Stimulated activated effector memory CD8-positive, alpha-beta T cell treated with anti-CD3 and anti-CD28 coated beads, Interleukin-12 subunit alpha, Interleukin-12 subunit beta, amount 100 ng/mL, for 72 hours (primary cell): ENCODE measurements at regions not wholly inside any gene's neighbourhood (a gene's known extent, or its start where the extent isn't known, plus 50 kb on each side); places are given as distances from the start of the nearest gene placed in this dataset.
"Not testable (repeated sequence)": the region's sequence is repeated elsewhere in the genome, so short reads cannot be mapped to it uniquely, and the experiment has no call there.

Source experiments
- ATAC-seq: fragments of 150-1000 bp; cut with Tn5 transposase; 2 replicates; pipeline ENCODE4 v1.10.0; 2021
- DNase-seq, 2 donors: peaks; one replicate each; pipeline ENCODE4 v3.0.0; 2021 to 2022; ENCODE audit warnings: low spot score in 2 of 2
- H3K27ac Mint-ChIP-seq: one replicate; pipeline ENCODE4 v1.8.0; 2022; ENCODE audit warnings: mild to moderate bottlenecking, mixed read lengths
- H3K36me3 Mint-ChIP-seq: one replicate; pipeline ENCODE4 v1.8.0; 2022; ENCODE audit warnings: mild to moderate bottlenecking, mixed read lengths
- H3K4me1 Mint-ChIP-seq: one replicate; pipeline ENCODE4 v1.8.0; 2022; ENCODE audit warnings: mixed read lengths
- H3K4me3 Mint-ChIP-seq: one replicate; pipeline ENCODE4 v1.8.0; 2022; ENCODE audit warnings: mild to moderate bottlenecking, mixed read lengths
- H3K9me3 Mint-ChIP-seq: one replicate; pipeline ENCODE4 v1.8.0; 2022; ENCODE audit warnings: mixed read lengths

GRCh38 chr6:122859676-122860075, 70.6 kb downstream of the SMPDL3A start:
- no peaks in the 10 kb centered on the region for H3K4me1 Mint-ChIP-seq
- ATAC-seq, result no peak
- no peaks in the 10 kb centered on the region for H3K9me3 Mint-ChIP-seq
- H3K27ac Mint-ChIP-seq, result no peak overlapping the region
- no peaks in the 10 kb centered on the region for H3K36me3 Mint-ChIP-seq
- DNase-seq, result no peak
- H3K4me3 Mint-ChIP-seq, result no peak overlapping the region

- H3K36me3 Mint-ChIP-seq, result no peaks in the 10 kb centered on the region
- H3K9me3 Mint-ChIP-seq, result no peaks in the 10 kb centered on the region
- no peak overlapping the region for H3K4me3 Mint-ChIP-seq
- no peak for ATAC-seq
- no peak for DNase-seq
- no peak overlapping the region for H3K27ac Mint-ChIP-seq
- no peaks in the 10 kb centered on the region for H3K4me1 Mint-ChIP-seq
Observed at GRCh38 chr6:122861594-122861993, 72.5 kb downstream of the SMPDL3A start.

GRCh38 chr6:122868137-122868536, 79.1 kb downstream of the SMPDL3A start:
- Mint-ChIP-seq H3K36me3 (no peaks in the 10 kb centered on the region), H3K9me3 (no peaks in the 10 kb centered on the region), H3K4me3 (no peak overlapping the region), H3K27ac (no peak overlapping the region), H3K4me1 (no peaks in the 10 kb centered on the region)
- DNase-seq (no peak), ATAC-seq (no peak)

- Mint-ChIP-seq H3K36me3 (no peaks in the 10 kb centered on the region), H3K4me1 (no peaks in the 10 kb centered on the region), H3K4me3 (no peak overlapping the region), H3K27ac (no peak overlapping the region), H3K9me3 (no peaks in the 10 kb centered on the region)
- DNase-seq (no peak), ATAC-seq (peak; percentile 48)
Observed at GRCh38 chr6:122869437-122870024, 80.5 kb downstream of the SMPDL3A start.

GRCh38 chr6:122871079-122871478, 82.0 kb downstream of the SMPDL3A start:
- H3K36me3 Mint-ChIP-seq, result no peaks in the 10 kb centered on the region
- ATAC-seq (no peak), DNase-seq (no peak)
- H3K9me3 Mint-ChIP-seq, result no peaks in the 10 kb centered on the region
- H3K4me1 Mint-ChIP-seq, result no peaks in the 10 kb centered on the region
- no peak overlapping the region for H3K4me3 Mint-ChIP-seq
- H3K27ac Mint-ChIP-seq, result no peak overlapping the region

- Mint-ChIP-seq H3K9me3 (no peaks in the 10 kb centered on the region), H3K4me3 (no peak overlapping the region), H3K36me3 (no peaks in the 10 kb centered on the region), H3K27ac (no peak overlapping the region), H3K4me1 (no peaks in the 10 kb centered on the region)
- DNase-seq (no peak), ATAC-seq (no peak)
Observed at GRCh38 chr6:122872311-122872710, 83.3 kb downstream of the SMPDL3A start.

GRCh38 chr6:122877302-122877701, 88.2 kb downstream of the SMPDL3A start:
- Mint-ChIP-seq H3K4me3 (no peak overlapping the region), H3K4me1 (no peaks in the 10 kb centered on the region), H3K36me3 (no peaks in the 10 kb centered on the region), H3K9me3 (peaks cover 3% of the 10 kb centered on the region), H3K27ac (no peak overlapping the region)
- DNase-seq (no peak), ATAC-seq (no peak)

- no peak for ATAC-seq
Observed at GRCh38 chr6:122878796-122879195, 89.7 kb downstream of the SMPDL3A start.

GRCh38 chr6:122886481-122886880, 97.4 kb downstream of the SMPDL3A start:
- Mint-ChIP-seq H3K9me3 (peaks cover 15% of the 10 kb centered on the region), H3K27ac (no peak overlapping the region), H3K36me3 (no peaks in the 10 kb centered on the region), H3K4me1 (no peaks in the 10 kb centered on the region), H3K4me3 (no peak overlapping the region)
- ATAC-seq (no peak), DNase-seq (no peak)

More at GRCh38 chr6:122878796-122879195, 89.7 kb downstream of the SMPDL3A start:
- Mint-ChIP-seq H3K4me3 (no peak overlapping the region), H3K9me3 (peaks cover 7% of the 10 kb centered on the region), H3K36me3 (no peaks in the 10 kb centered on the region), H3K4me1 (no peaks in the 10 kb centered on the region), H3K27ac (no peak overlapping the region)
- DNase-seq, result no peak

- Mint-ChIP-seq H3K9me3 (peaks cover 10% of the 10 kb centered on the region), H3K27ac (no peak overlapping the region), H3K4me3 (no peak overlapping the region), H3K36me3 (no peaks in the 10 kb centered on the region), H3K4me1 (no peaks in the 10 kb centered on the region)
- no peak for DNase-seq
- no peak for ATAC-seq
Observed at GRCh38 chr6:122887941-122888340, 98.9 kb downstream of the SMPDL3A start.

- ATAC-seq, H3K9me3 Mint-ChIP-seq, H3K4me1 Mint-ChIP-seq, H3K27ac Mint-ChIP-seq, H3K4me3 Mint-ChIP-seq, DNase-seq, H3K36me3 Mint-ChIP-seq: not testable (repeated sequence)
Observed at GRCh38 chr6:122888680-122889079, 99.6 kb downstream of the SMPDL3A start.

- Mint-ChIP-seq H3K36me3 (no peaks in the 10 kb centered on the region), H3K9me3 (peaks cover 7% of the 10 kb centered on the region), H3K4me1 (no peaks in the 10 kb centered on the region), H3K4me3 (no peak overlapping the region), H3K27ac (no peak overlapping the region)
- DNase-seq (no peak), ATAC-seq (no peak)
Observed at GRCh38 chr6:122890250-122890649, 101.2 kb downstream of the SMPDL3A start.

- ATAC-seq (no peak), DNase-seq (no peak)
- H3K4me1 Mint-ChIP-seq, result no peaks in the 10 kb centered on the region
- no peak overlapping the region for H3K27ac Mint-ChIP-seq
- H3K9me3 Mint-ChIP-seq, result peaks cover 21% of the 10 kb centered on the region
- H3K36me3 Mint-ChIP-seq, result no peaks in the 10 kb centered on the region
- H3K4me3 Mint-ChIP-seq, result no peak overlapping the region
Observed at GRCh38 chr6:122894791-122895190, 101.2 kb upstream of the CLVS2 start.

GRCh38 chr6:122902326-122902725, 93.7 kb upstream of the CLVS2 start:
- H3K4me3 Mint-ChIP-seq, result no peak overlapping the region
- DNase-seq (no peak), ATAC-seq (no peak)
- H3K36me3 Mint-ChIP-seq, result no peaks in the 10 kb centered on the region
- H3K9me3 Mint-ChIP-seq, result peaks cover 18% of the 10 kb centered on the region
- H3K27ac Mint-ChIP-seq, result no peak overlapping the region
- no peaks in the 10 kb centered on the region for H3K4me1 Mint-ChIP-seq

- Mint-ChIP-seq H3K4me3 (no peak overlapping the region), H3K4me1 (no peaks in the 10 kb centered on the region), H3K9me3 (peaks cover 14% of the 10 kb centered on the region), H3K36me3 (no peaks in the 10 kb centered on the region), H3K27ac (no peak overlapping the region)
- DNase-seq (no peak), ATAC-seq (no peak)
Observed at GRCh38 chr6:122903266-122903915, 92.6 kb upstream of the CLVS2 start.

- Mint-ChIP-seq H3K9me3 (peaks cover 12% of the 10 kb centered on the region), H3K36me3 (no peaks in the 10 kb centered on the region), H3K4me3 (no peak overlapping the region), H3K4me1 (no peaks in the 10 kb centered on the region), H3K27ac (no peak overlapping the region)
- no peak for ATAC-seq
- DNase-seq, result no peak
Observed at GRCh38 chr6:122904166-122904565, 91.9 kb upstream of the CLVS2 start.
